Hepatocyte (in vitro differentiated cells): ENCODE measurements at regions not wholly inside any gene's neighbourhood (a gene's known extent, or its start where the extent isn't known, plus 50 kb on each side); places are given as distances from the start of the nearest gene placed in this dataset.

Experiments
- EZH2 ChIP-seq: fragments of 200-600 bp; sonication (generic); IDR thresholded peaks from 2 replicates; pipeline ENCODE4 v1.6.1; 2016; ENCODE audit warnings: antibody characterized with exemption, mild to moderate bottlenecking, borderline replicate concordance
- TF ChIP-seq, protein P1 (sequence below): fragments of 200-600 bp; sonication (generic); IDR thresholded peaks from 2 replicates; pipeline ENCODE4 v1.5.1; 2016; ENCODE audit warnings: antibody characterized with exemption, mild to moderate bottlenecking; ENCODE audit not compliant: poor library complexity

- TF ChIP-seq, protein P1, sequence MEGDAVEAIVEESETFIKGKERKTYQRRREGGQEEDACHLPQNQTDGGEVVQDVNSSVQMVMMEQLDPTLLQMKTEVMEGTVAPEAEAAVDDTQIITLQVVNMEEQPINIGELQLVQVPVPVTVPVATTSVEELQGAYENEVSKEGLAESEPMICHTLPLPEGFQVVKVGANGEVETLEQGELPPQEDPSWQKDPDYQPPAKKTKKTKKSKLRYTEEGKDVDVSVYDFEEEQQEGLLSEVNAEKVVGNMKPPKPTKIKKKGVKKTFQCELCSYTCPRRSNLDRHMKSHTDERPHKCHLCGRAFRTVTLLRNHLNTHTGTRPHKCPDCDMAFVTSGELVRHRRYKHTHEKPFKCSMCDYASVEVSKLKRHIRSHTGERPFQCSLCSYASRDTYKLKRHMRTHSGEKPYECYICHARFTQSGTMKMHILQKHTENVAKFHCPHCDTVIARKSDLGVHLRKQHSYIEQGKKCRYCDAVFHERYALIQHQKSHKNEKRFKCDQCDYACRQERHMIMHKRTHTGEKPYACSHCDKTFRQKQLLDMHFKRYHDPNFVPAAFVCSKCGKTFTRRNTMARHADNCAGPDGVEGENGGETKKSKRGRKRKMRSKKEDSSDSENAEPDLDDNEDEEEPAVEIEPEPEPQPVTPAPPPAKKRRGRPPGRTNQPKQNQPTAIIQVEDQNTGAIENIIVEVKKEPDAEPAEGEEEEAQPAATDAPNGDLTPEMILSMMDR, result no peak
- no peak for TF ChIP-seq EZH2
Observed at GRCh38 chr12:76156726-76157125, 72.2 kb upstream of the NAP1L1 start.
